T47D (cell line): ENCODE measurements at regions not wholly inside any gene's neighbourhood (a gene's known extent, or its start where the extent isn't known, plus 50 kb on each side); places are given as distances from the start of the nearest gene placed in this dataset.

Experiments
- DNase-seq, 2 experiments: peaks; one replicate each; pipeline versions ENCODE4 v3.0.0 to v3.0.0-alpha.2; 2011 to 2012; ENCODE audit warnings: low read depth in 1 of 2, low spot score in 1 of 2
- JUND ChIP-seq: IDR thresholded peaks from 2 replicates; pipeline ENCODE4 v1.6.1; 2012; ENCODE audit warnings: low read depth
- in situ Hi-C: cut with HindIII; loops from 2 replicates; pipeline ENCODE4 v1.10.0; 2016; ENCODE audit warnings: low sequenced_read_pairs, low pct_unique_long_range_greater_than_20kb

GRCh38 chr5:130994496-130995253, 170.4 kb downstream of the HINT1 start:
- no peak for DNase-seq
- no peak for TF ChIP-seq JUND
- in situ Hi-C loops, result no loop called here

DNA sequence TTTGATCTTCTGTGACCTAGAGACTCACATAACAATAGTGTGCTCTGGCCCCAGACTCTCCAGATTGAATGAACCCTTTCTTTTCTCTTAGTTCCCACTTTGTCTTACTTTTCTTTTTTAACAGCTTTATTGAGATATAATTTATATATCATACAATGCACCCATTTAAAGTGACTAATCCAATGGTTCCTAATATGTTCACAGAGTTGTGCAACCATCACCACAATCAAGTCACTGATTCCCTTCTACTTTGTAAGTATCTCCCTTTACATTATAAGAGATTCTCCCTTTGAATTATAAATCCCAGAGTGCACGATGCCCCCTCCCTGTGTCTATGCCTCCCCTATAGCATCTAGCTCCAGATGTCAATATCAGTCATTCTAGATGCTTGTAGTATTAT, 172.4 kb downstream of the HINT1 start:
- in situ Hi-C loops, result no loop called here

DNA sequence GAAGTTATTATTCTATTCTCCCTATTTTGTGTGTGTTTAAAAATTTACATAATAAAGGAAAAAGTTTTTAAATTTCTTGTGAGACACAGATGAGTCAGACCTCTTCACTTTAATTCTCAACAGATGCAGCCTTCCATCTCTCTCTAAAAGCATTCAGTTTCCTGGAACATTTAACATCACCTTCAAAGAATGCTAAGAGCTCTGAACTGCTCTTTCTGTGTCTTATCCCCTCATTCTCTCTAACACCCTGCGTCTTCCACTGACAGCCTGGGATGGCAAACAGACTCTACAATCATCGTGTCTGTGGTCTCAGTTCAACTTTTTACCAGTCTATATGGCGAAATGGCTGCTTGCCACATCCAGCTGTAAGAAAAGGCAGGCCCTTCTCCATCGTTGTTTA, 173.0 kb downstream of the HINT1 start:
- DNase-seq, result no peak
- in situ Hi-C loops, result no loop called here
- TF ChIP-seq JUND, result no peak

More for the DNA sequence above, 172.4 kb downstream of the HINT1 start:
- TF ChIP-seq JUND, result no peak
- DNase-seq, result no peak

DNA sequence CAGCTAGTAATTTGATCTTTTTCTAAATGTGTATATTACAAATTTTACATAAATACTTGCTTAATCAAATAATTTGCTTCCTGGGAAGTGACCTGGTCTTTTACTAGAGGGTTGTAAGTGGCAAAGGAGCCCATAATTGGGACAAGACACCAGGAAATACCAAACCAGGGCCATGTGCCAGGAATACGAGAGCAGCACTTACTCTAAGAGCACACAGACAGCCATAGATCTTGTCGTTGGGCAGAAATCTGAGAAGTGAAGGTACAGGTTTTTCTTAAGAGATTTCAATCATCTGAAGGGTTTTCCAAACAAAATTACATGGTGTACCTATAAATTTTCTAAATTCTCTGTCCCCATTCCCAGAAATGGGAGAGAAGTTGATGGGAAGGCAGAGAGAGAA, 179.3 kb downstream of the HINT1 start:
- in situ Hi-C loops, result no loop called here
- no peak for TF ChIP-seq JUND

GRCh38 chr5:130981663-130982062, 183.4 kb downstream of the HINT1 start:
- in situ Hi-C loops, result no loop called here
- DNase-seq, result no peak
- no peak for TF ChIP-seq JUND

More for the DNA sequence above, 179.3 kb downstream of the HINT1 start:
- peak in 1 of 2 experiments; percentile 35 for DNase-seq

- no peak for DNase-seq
- no peak for TF ChIP-seq JUND
- in situ Hi-C loops, result no loop called here
Observed at GRCh38 chr5:130978475-130978874, 186.6 kb downstream of the HINT1 start.

GRCh38 chr5:130976493-130976892, 188.6 kb downstream of the HINT1 start:
- in situ Hi-C loops, result no loop called here
- DNase-seq, result no peak
- no peak for TF ChIP-seq JUND

DNA sequence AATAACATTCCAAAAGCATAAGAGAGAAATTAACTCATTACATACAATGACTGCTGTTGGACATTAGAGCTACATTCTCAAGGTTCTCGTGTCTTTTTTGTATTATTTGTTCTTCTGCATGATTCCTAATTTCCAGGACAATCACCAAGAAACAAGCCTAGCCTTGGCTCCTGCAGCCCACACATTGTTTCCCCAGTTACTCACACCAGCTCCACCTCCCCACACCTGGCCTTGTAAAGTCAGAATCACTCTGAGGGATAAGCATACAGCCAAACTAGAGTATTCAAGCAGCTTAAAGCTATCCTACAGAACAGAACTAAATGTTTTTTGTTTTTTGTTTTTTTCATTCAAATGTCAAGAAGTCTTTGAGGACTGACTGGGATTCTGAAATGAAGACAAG, 189.2 kb downstream of the HINT1 start:
- TF ChIP-seq JUND, result no peak
- in situ Hi-C loops, result no loop called here
- DNase-seq, result no peak

DNA sequence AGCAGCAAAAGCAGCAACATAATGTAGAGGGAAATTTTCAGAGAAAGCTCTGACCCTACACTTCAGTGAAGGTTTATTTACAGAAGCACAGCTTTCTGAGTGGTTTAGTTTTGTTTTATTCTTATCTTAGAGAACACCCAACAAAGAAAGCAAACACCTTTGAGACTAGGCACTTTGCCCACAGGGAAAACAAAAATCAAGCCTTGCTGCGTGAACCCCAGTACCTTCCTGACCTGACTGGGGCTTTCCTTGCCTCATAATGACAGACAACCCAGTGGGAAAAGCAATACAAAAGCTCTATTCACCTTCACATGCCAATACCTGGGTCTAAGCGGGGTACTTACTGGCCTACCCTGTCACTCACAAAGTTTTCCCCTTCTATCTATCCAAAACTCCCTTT, 189.8 kb downstream of the HINT1 start:
- TF ChIP-seq JUND, result no peak
- in situ Hi-C loops, result no loop called here
- no peak for DNase-seq

- TF ChIP-seq JUND, result no peak
- DNase-seq, result no peak
- in situ Hi-C loops, result no loop called here
Observed at GRCh38 chr5:130974021-130974683, 190.9 kb downstream of the HINT1 start.

DNA sequence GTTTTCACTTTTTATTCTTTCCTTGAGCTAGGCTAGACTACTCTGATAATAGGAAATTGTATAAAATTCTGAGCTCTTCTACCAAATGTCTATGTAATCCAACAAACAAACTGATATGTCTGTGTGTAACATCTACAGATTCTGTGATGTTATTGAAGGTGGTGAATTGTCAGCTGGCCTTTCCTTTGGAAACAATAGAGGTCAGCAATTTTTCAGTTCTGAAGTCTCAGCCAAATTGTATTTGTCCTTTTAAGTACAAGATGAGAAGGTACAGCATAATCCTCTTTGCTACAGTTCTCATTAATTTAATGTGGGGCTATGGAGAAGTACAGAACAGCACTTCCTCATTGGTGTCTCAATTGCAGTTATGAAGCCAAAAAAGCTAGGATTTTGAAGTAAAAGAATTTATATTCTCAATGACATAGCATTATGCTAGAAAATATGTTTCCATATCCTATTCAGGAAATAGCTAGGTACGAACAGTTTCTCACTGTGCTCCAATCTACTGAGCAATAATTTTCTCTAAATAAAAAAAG, 198.0 kb downstream of the HINT1 start:
- in situ Hi-C loops, result no loop called here
- DNase-seq, result no peak
- no peak for TF ChIP-seq JUND

DNA sequence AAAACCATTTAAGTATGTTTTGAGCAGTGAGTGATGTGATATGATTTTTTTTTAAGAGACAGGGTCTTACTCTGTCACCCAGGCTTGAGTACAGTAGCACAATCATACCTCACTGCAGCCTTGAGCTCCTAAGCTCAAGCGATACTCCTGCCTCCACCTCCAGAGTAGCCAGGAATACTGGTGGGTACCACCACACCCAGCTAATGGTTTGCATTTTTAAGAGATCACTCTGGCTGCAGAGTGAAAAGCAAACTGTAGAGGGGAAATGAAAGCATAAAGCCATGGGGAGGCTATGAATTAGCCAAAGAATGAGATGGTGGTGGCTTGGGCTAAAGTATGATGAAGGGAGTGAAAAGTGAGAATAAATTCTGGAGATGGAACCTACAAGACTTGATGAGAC, 199.1 kb downstream of the HINT1 start:
- TF ChIP-seq JUND, result no peak
- DNase-seq, result no peak
- in situ Hi-C loops, result no loop called here

DNA sequence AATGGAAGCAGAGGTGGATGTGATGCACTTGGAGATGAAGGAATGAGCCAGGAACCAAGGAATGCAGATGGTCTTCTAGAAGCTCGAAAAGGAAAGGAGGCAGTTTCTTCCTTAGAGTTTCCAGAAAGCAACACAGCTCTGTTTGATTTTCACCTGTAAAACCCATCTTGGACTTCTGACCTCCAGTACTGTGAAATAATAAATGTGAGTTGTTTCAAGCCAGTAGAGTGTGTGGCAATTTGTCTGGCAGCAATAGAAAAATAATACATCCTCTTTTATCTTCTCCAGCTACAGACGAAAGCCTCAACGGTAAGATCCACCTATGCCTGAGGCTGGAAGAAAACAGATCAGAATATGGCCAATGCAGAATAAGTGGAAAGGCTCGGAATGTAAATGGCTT, 199.7 kb downstream of the HINT1 start:
- no peak for TF ChIP-seq JUND
- no peak for DNase-seq
- in situ Hi-C loops, result no loop called here
